ENCODE measurements at regions not wholly inside any gene's neighbourhood (a gene's known extent, or its start where the extent isn't known, plus 50 kb on each side); places are given as distances from the start of the nearest gene placed in this dataset.
"Not testable (repeated sequence)": the region's sequence is repeated elsewhere in the genome, so short reads cannot be mapped to it uniquely, and the experiment has no call there.

DNA sequence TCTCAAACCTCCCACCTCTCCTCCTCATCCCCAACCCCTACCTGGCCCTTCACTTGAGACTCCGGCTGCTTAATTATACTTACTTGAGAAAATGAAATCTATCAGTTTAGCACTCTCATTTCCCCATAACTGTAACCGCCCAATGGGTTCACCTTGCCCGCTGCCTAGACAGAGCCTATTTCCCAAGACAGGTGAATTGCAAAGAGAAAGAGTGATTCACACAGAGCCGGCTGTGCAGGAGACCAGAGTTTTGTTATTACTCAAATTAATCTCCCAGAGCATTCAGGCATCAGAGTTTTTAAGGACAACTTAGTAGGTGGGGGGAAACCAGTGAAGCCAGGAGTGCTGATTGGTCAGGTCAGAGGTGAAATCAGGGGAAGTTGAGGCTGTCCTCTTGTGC, 301.4 kb upstream of the CDYL start:
- WGBS, 2 donors (ENCODE audit: low coverage in 1 of 2), result 77 to 93% methylated on average over 4 of the region's 4 CpGs
- no peak overlapping the region for H3K27ac ChIP-seq
- TF ChIP-seq EP300 (IDR thresholded peaks at IDR 0.05; ENCODE audit: low read depth), result no peak
- TF ChIP-seq POLR2A (IDR thresholded peaks at IDR 0.05), result no peak
- TF ChIP-seq CTCF (IDR thresholded peaks at IDR 0.05), result no peak
- TF ChIP-seq POLR2AphosphoS5 (IDR thresholded peaks at IDR 0.05), result no peak
- no peak for DNase-seq
- H3K4me1 ChIP-seq, result no peaks in the 10 kb centered on the region
- in situ Hi-C loops (cut with MboI; ENCODE audit: low pct_ligation_motif_present in 1 of 4, low pct_unique_long_range_greater_than_20kb in 1 of 4, low sequenced_read_pairs in 3 of 4) (no loop called here), intact Hi-C loops (cut with DNase I; ENCODE audit: low total_unique reads) (no loop called here)
- H3K4me3 ChIP-seq, result no peak overlapping the region
- peaks cover 5 to 9% of the 10 kb centered on the region in 2 donors for H3K9me3 ChIP-seq
- H3K36me3 ChIP-seq, result no peaks in the 10 kb centered on the region
- H3K27me3 ChIP-seq, result no peaks in the 10 kb centered on the region

GRCh38 chr6:4472969-4473642, 303.1 kb upstream of the CDYL start:
- TF ChIP-seq POLR2AphosphoS5 (IDR thresholded peaks at IDR 0.05), result no peak
- no peak for TF ChIP-seq CTCF (IDR thresholded peaks at IDR 0.05)
- no peak for TF ChIP-seq POLR2A (IDR thresholded peaks at IDR 0.05)
- TF ChIP-seq EP300 (IDR thresholded peaks at IDR 0.05; ENCODE audit: low read depth), result no peak
- WGBS, 2 donors (ENCODE audit: low coverage in 1 of 2), result 66 to 67% methylated on average over 6 of the region's 6 CpGs
- Histone ChIP-seq H3K27me3 (no peaks in the 10 kb centered on the region), H3K4me3 (no peak overlapping the region), H3K36me3 (no peaks in the 10 kb centered on the region), H3K9me3 (peaks cover 5 to 9% of the 10 kb centered on the region in 2 donors), H3K27ac (no peak overlapping the region), H3K4me1 (no peaks in the 10 kb centered on the region)
- DNase-seq, result no peak
- in situ Hi-C loops (cut with MboI; ENCODE audit: low pct_ligation_motif_present in 1 of 4, low pct_unique_long_range_greater_than_20kb in 1 of 4, low sequenced_read_pairs in 3 of 4) (no loop called here), intact Hi-C loops (cut with DNase I; ENCODE audit: low total_unique reads) (no loop called here)

- in situ Hi-C loops (cut with MboI; ENCODE audit: low pct_ligation_motif_present in 1 of 4, low pct_unique_long_range_greater_than_20kb in 1 of 4, low sequenced_read_pairs in 3 of 4) (no loop called here), intact Hi-C loops (cut with DNase I; ENCODE audit: low total_unique reads) (no loop called here)
- H3K4me3 ChIP-seq, result no peak overlapping the region
- no peaks in the 10 kb centered on the region for H3K4me1 ChIP-seq
- no peaks in the 10 kb centered on the region for H3K27me3 ChIP-seq
- no peak for DNase-seq
- H3K9me3 ChIP-seq, result peaks cover 5 to 9% of the 10 kb centered on the region in 2 donors
- H3K27ac ChIP-seq, result no peak overlapping the region
- H3K36me3 ChIP-seq, result no peaks in the 10 kb centered on the region
- TF ChIP-seq POLR2A (IDR thresholded peaks at IDR 0.05), result no peak
- no peak for TF ChIP-seq EP300 (IDR thresholded peaks at IDR 0.05; ENCODE audit: low read depth)
- TF ChIP-seq CTCF (IDR thresholded peaks at IDR 0.05), result no peak
- no peak for TF ChIP-seq POLR2AphosphoS5 (IDR thresholded peaks at IDR 0.05)
- WGBS, 2 donors (ENCODE audit: low coverage in 1 of 2), result 90 to 98% methylated on average over 2 to 3 of the region's 3 CpGs
Observed at GRCh38 chr6:4472222-4472621, 304.0 kb upstream of the CDYL start.

- H3K36me3 ChIP-seq; H3K4me1 ChIP-seq; H3K27me3 ChIP-seq; H3K4me3 ChIP-seq; in situ Hi-C loops (cut with MboI; ENCODE audit: low pct_ligation_motif_present in 1 of 4, low pct_unique_long_range_greater_than_20kb in 1 of 4, low sequenced_read_pairs in 3 of 4); H3K27ac ChIP-seq; DNase-seq; intact Hi-C loops (cut with DNase I; ENCODE audit: low total_unique reads); H3K9me3 ChIP-seq: not testable (repeated sequence)
- 92 to 100% methylated on average over 2 to 4 of the region's 4 CpGs for WGBS, 2 donors (ENCODE audit: low coverage in 1 of 2)
Observed at GRCh38 chr6:4471515-4471914, 304.7 kb upstream of the CDYL start.

- DNase-seq, result no peak
- H3K27me3 ChIP-seq, result no peaks in the 10 kb centered on the region
- in situ Hi-C loops (cut with MboI; ENCODE audit: low pct_ligation_motif_present in 1 of 4, low pct_unique_long_range_greater_than_20kb in 1 of 4, low sequenced_read_pairs in 3 of 4), result no loop called here
- peaks cover 5 to 9% of the 10 kb centered on the region in 2 donors for H3K9me3 ChIP-seq
- 86% methylated on average over 7 of the region's 7 CpGs; no CpG with 5 or more reads in 1 of the 2 donors for WGBS, 2 donors (ENCODE audit: low coverage in 1 of 2)
- TF ChIP-seq EP300 (IDR thresholded peaks at IDR 0.05; ENCODE audit: low read depth), result no peak
- no peaks in the 10 kb centered on the region for H3K36me3 ChIP-seq
- no peak overlapping the region for H3K27ac ChIP-seq
- intact Hi-C loops (cut with DNase I; ENCODE audit: low total_unique reads), result no loop called here
- H3K4me1 ChIP-seq, result no peaks in the 10 kb centered on the region
- H3K4me3 ChIP-seq, result no peak overlapping the region
Observed at GRCh38 chr6:4470698-4471210, 305.4 kb upstream of the CDYL start.

All from transverse colon (tissue), 4 donors.